GM12892 (cell line): ENCODE measurements at regions not wholly inside any gene's neighbourhood (a gene's known extent, or its start where the extent isn't known, plus 50 kb on each side); places are given as distances from the start of the nearest gene placed in this dataset.

Experiments used
- DNase-seq: peaks from one replicate; pipeline ENCODE4 v3.0.0; 2011; ENCODE audit not compliant: insufficient read length
- FAIRE-seq: peaks from 2 replicates; lab custom pipeline; 2011; peaks lifted over from hg19 to GRCh38; lab: Jason Lieb, UNC
- POLR2A ChIP-seq: IDR thresholded peaks from 2 replicates; pipeline ENCODE4 v1.6.1; 2011; ENCODE audit warnings: low read depth, low read length, control low read depth
- POLR2AphosphoS5 ChIP-seq: IDR thresholded peaks from 2 replicates; pipeline ENCODE4 v1.6.1; 2011; ENCODE audit warnings: low read depth, low read length, control low read depth
- TAF1 ChIP-seq: IDR thresholded peaks from 2 replicates; pipeline ENCODE4 v1.6.1; 2011; ENCODE audit warnings: low read depth, mild to moderate bottlenecking, control low read depth, low read length, borderline replicate concordance

DNA sequence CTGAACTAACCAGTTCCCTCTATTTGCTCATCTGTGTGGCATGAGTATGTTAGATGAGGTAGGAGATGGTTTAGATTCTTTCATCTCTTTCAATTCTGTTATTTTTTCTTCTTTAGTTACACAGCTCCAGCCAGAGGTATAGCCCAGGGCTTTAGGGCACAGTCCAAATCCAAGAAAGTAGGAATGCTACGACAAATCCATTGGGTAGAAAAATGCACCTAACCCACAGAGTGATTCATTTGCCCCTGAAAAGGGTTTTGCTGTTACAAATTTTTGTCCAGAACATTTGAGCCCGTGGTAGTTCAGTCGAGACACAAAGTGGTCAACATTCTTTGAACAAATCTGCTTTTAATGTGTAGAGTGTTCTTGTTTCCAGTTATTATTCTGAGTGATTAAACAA lies 250.7 kb downstream of the HS3ST3A1 start:
- TF ChIP-seq TAF1 (no peak), POLR2AphosphoS5 (no peak), POLR2A (no peak)
- no peak for FAIRE-seq
- DNase-seq, result no peak

DNA sequence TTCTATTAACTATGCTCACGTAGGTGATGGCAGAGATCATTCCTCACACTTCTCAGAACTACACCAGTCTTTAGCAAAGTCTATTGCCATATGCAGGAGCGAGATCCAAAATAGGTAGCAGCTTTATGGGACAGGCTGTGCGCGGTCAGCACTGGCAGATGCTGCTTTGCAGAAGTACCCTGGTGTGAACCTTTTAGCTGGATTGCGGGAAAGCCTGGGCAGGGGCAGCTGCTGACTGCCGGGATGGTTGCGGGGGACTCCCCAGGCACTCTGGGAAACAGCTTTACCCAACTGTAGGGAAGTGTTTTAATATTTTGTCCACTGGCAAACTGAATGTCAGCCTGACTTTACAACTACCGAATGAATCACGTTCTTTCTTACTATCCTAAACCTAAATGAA lies 251.3 kb downstream of the HS3ST3A1 start:
- no peak for DNase-seq
- TF ChIP-seq POLR2AphosphoS5, result no peak
- TF ChIP-seq POLR2A, result no peak
- TF ChIP-seq TAF1, result no peak
- no peak for FAIRE-seq

DNA sequence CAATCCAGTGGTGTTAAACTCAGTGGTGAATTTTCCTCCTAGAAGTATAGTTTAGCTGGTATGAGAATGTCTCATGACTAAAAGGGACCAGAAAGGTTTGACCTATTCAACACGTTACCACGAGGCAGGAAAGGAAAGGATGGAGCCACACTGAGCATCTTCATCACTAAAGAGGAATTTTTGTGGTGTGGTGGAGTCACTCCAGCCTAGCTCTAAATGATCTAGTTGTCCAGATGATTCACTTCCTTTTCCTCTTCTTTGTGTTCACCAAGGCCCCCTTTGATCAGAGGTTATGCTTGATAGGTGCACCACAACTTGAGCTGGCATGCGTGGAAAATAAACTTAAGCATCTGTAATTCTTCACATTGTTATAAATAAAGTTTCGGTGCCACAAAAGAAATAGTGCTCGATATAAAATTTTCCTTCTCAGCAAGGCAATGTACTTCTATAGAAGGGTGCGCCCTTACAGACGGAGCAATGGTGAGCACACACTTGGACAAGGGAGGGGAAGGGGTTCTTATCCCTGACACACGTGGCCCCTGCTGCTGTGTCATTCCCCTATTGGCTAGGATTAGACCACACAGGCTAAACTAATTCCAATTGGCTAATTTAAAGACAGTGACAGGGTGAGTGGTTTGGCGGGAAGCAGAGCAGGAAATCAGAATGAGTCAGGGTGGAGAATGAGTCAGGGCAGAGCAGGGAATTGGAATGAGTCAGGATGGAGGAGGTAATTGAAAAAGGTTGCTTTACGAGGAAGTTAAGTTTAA lies 254.6 kb downstream of the HS3ST3A1 start:
- no peak for FAIRE-seq
- no peak for DNase-seq
- TF ChIP-seq POLR2A (no peak), POLR2AphosphoS5 (no peak), TAF1 (no peak)

DNA sequence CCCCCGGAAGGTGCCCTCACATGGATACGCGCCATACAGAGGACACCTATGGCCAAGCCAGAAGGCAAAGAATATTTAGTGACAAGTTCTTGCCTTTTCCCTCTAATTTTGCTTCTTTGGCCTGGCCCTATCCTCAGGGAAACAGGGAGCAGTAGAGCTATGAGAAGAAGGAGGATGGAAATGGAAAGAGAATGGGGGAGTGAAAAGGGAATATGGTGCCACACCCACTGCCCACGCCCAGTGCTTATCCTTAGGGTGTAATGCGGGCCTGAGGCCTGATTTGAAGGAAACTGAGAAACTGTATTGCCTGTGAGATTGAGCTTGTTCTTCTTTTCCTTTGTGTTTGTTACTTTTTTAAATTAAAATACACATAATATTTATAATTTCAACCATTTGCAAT lies 255.1 kb downstream of the HS3ST3A1 start:
- FAIRE-seq, result no peak
- no peak for DNase-seq
- TF ChIP-seq POLR2A (no peak), POLR2AphosphoS5 (no peak), TAF1 (no peak)

DNA sequence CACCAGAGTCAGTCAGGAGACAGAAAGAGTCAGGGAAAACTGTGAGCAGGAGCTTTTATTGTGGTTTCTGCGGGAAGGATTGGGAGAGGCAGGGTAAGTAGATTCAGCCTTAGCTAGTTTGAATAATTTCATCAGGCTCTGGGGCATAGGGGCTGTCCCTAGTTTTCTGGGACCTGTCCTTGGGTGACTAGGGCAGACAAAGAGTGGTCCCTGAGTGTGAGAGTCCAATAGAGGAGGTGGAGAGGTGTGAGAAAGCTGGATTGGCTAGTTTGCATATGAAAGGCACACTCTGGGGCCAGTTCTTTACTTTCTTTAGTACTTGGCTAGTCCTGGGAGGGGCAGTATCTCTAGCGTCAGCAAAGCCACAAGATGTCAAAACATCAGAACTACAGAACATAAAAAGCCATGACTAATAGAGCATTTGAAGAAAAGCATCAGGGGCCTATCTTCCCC lies 255.6 kb downstream of the HS3ST3A1 start:
- no peak for DNase-seq
- TF ChIP-seq POLR2AphosphoS5 (no peak), POLR2A (no peak), TAF1 (no peak)
- no peak for FAIRE-seq

DNA sequence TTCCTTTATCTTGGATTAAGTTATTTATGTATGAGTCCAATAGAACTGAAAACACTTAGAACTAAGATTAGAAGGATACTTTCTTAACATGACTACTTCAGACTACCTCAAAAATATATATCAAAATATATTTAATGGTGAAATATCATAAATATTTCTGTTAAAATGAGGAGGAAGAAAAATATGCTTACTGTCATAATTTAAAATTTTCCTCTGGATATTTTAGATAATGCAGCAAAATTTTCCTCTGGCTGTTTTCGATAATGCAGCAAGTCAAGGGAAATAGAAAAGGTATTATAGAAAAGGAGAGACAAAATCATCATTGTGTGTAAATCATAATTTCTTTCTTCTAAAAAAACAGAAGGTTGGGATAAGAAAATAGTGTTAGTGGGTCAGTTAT lies 263.3 kb downstream of the HS3ST3A1 start:
- TF ChIP-seq POLR2A (no peak), TAF1 (no peak), POLR2AphosphoS5 (no peak)
- FAIRE-seq (no peak), DNase-seq (no peak)

DNA sequence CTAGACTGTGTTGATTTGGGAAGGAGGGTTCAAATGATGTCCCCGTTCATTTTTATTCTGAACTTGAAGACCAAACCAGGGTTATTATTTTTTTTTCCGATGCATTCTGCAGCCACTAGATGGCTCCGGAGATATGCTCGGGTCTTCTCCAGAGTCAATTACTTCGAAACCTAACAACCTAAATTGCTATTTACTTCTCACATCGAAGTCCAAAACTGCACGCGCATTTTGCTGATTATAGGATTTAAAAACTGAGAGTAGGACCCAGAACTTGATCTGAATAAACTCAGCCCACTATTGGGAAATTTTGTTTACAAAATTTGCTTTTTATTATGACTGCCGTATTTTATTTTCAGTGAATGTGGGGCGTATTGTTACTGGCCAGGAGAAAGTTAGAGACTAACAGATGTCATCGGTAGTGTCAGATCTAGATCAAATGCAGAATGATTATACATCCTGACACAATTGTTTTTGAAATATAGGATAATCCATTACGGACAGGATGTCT lies 263.8 kb downstream of the HS3ST3A1 start:
- FAIRE-seq (no peak), DNase-seq (no peak)

DNA sequence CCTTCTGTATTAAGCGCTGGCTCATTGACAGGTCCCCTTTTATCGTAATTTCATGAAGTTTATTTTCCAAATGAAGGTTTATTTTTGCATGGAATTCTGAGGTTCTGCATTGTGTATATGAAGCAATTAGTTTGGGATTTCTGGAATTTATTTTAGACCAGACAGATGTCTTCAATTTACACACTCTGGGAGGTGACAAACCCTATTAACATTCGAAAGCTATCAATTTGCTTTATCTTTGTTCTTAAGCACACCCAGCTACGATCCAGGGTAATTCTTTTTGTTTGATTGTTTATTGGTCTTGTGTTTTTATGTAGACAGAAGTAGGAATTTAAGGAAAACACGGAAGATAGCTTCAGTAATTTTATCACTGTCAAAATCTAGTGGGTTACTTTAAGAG lies 264.6 kb downstream of the HS3ST3A1 start:
- FAIRE-seq (no peak), DNase-seq (no peak)
- no peak for TF ChIP-seq POLR2AphosphoS5
- TF ChIP-seq POLR2A, result no peak
- no peak for TF ChIP-seq TAF1

More for the DNA sequence above, 263.8 kb downstream of the HS3ST3A1 start:
- no peak for TF ChIP-seq POLR2AphosphoS5
- TF ChIP-seq POLR2A, result no peak
- TF ChIP-seq TAF1, result no peak

DNA sequence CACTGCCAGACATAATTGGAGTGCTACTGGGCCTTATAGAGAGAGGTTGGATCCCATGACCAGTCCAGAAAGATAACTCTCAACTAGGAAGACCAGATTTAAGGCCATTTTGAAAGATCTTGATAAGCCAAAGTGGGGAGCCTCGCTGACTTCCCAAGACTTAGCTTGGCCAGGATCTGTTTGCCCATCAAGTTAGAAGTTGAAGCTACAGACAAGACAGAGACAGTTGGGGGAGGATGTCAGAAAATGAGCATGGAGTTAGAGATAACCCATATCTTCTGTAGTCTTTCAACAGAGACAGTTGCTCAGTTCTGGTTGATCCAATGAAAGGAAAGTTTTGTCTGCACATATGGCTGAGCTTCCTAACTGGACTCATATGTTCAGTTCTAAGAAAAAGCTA lies 267.4 kb downstream of the HS3ST3A1 start:
- FAIRE-seq (no peak), DNase-seq (no peak)
- TF ChIP-seq TAF1 (no peak), POLR2A (no peak), POLR2AphosphoS5 (no peak)

DNA sequence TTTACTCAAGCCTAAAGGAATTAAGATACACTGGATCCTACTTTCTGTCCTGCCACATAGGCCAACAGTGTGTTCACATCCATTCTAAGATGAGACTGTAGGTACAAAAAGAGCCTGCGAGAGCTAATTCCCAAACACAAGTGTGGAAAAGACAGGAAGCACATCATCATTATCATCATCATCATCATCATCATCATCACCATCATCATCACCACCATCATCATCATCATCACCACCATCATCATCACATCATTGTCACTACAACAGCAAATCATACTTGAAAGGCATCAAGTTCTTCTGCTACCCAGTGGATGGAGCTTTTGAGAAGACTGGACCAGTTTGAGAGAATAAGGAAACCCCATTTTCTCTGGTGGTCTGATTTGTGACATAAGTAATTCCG lies 268.1 kb downstream of the HS3ST3A1 start:
- no peak for FAIRE-seq
- TF ChIP-seq POLR2A (no peak), POLR2AphosphoS5 (no peak), TAF1 (no peak)
- DNase-seq, result no peak

DNA sequence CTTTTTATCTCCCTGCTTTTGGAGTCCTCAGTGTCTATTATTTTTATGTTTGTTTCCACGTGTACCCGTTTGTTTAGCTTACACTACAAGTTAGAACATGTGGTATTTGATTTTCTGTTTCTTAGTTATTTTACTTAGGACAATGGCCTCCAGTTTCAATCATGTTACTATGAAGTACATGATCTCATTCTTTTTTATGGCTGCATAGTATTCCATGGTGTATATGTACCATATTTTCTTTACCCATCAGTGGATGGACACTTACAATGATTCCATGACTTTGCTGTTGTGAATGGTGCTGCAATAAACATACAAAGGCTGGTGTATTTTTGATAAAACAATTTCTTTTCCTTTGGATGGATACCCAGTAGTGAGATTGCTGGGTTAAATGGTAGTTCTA lies 269.5 kb downstream of the HS3ST3A1 start:
- TF ChIP-seq TAF1 (no peak), POLR2AphosphoS5 (no peak), POLR2A (no peak)
- no peak for FAIRE-seq

DNA sequence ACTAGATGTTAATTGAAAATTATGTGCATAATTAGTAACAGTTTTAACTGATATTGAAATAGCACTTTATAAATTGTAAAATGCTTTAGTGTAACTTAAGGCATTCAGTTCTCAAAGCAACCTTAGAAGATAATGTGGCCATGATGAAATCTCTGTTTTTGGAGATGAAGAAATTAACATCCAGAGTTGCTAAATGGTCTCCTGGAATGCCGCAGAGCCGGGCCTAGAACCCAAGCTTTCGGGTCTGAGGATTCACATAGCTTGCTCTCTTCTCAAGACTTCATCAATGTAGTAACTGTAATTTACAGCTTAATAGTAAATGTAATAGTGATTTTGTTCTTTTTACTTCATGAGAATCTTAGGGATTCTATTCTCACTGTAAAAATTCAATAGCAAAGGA lies 272.3 kb downstream of the HS3ST3A1 start:
- no peak for FAIRE-seq
- TF ChIP-seq TAF1, result no peak
- no peak for TF ChIP-seq POLR2A
- no peak for TF ChIP-seq POLR2AphosphoS5
- DNase-seq, result no peak

More for the DNA sequence above, 269.5 kb downstream of the HS3ST3A1 start:
- DNase-seq, result no peak

DNA sequence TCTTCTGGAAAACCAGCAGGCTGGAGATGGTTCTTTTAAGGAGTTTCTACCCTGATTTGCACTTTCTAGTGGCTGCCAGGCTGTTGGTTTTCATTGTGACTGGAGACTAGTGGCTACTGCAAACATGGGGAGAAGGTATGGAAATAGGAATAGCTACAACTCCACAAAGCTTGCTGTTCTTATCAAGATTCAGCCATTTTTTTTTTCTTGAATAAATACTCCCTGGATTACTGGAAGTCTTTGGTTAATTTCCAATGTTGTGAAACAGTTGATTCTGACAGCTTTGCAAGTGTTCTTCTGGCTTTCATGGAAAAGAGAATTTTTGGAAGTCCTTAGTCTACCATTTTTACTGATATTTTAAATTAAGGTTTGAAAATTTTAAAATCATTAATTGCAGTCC lies 277.7 kb downstream of the HS3ST3A1 start:
- TF ChIP-seq POLR2A, result no peak
- no peak for FAIRE-seq

More for the DNA sequence above, 277.7 kb downstream of the HS3ST3A1 start:
- no peak for DNase-seq
